Astrocyte of the spinal cord (primary cell): ENCODE measurements at regions not wholly inside any gene's neighbourhood (a gene's known extent, or its start where the extent isn't known, plus 50 kb on each side); places are given as distances from the start of the nearest gene placed in this dataset.

Experiments
- DNase-seq: peaks from one replicate; pipeline ENCODE4 v3.0.0; 2011; ENCODE audit warnings: low read depth, low spot score
- H3K4me3 ChIP-seq: 2 replicates; pipeline ENCODE4 v1.5.1; 2011; ENCODE audit warnings: low read depth, mild to moderate bottlenecking, low read length, moderate library complexity
- CTCF ChIP-seq: IDR thresholded peaks from 2 replicates; pipeline ENCODE4 v1.5.1; 2012; ENCODE audit warnings: low read depth, mild to moderate bottlenecking, low read length, inconsistent platforms
- in situ Hi-C: cut with HindIII; loops from 2 replicates; pipeline ENCODE4 v1.10.0; 2017; ENCODE audit warnings: low sequenced_read_pairs

GRCh38 chr12:127245009-127245408 lies 1022.0 kb upstream of the TMEM132C start:
- peak; percentile 23 for DNase-seq
- no peak for TF ChIP-seq CTCF
- in situ Hi-C loops: no loop called here
- no peak overlapping the region for H3K4me3 ChIP-seq

GRCh38 chr12:127245437-127245836 lies 1021.5 kb upstream of the TMEM132C start:
- no peak overlapping the region for H3K4me3 ChIP-seq
- DNase-seq: peak; percentile 54
- TF ChIP-seq CTCF: no peak
- in situ Hi-C loops: no loop called here

GRCh38 chr12:127247937-127248336 lies 1019.0 kb upstream of the TMEM132C start:
- in situ Hi-C loops: no loop called here
- no peak overlapping the region for H3K4me3 ChIP-seq
- no peak for TF ChIP-seq CTCF
- no peak for DNase-seq

GRCh38 chr12:127249428-127249827 lies 1017.5 kb upstream of the TMEM132C start:
- in situ Hi-C loops: no loop called here
- DNase-seq: no peak
- no peak overlapping the region for H3K4me3 ChIP-seq
- no peak for TF ChIP-seq CTCF

- in situ Hi-C loops: no loop called here
- no peak for TF ChIP-seq CTCF
- no peak for DNase-seq
- H3K4me3 ChIP-seq: no peak overlapping the region
Measured at GRCh38 chr12:127253797-127254327, 1013.1 kb upstream of the TMEM132C start.

- no peak for DNase-seq
- TF ChIP-seq CTCF: no peak
- in situ Hi-C loops: no loop called here
Measured at GRCh38 chr12:127254420-127254955, 1012.5 kb upstream of the TMEM132C start.

GRCh38 chr12:127257366-127257935 lies 1009.5 kb upstream of the TMEM132C start:
- in situ Hi-C loops: no loop called here
- no peak for TF ChIP-seq CTCF
- H3K4me3 ChIP-seq: no peak overlapping the region
- DNase-seq: peak; percentile 39

More at GRCh38 chr12:127254420-127254955, 1012.5 kb upstream of the TMEM132C start:
- H3K4me3 ChIP-seq: no peak overlapping the region
